IPS-20b (cell line): ENCODE measurements at regions not wholly inside any gene's neighbourhood (a gene's known extent, or its start where the extent isn't known, plus 50 kb on each side); places are given as distances from the start of the nearest gene placed in this dataset.

ENCODE experiments used
- H3K27ac ChIP-seq: one replicate; pipeline ENCODE4 v1.5.1; 2013; ENCODE audit warnings: low read length
- H3K27me3 ChIP-seq: 2 replicates; pipeline ENCODE4 v1.6.1; 2013; ENCODE audit warnings: mild to moderate bottlenecking, low read length, inconsistent platforms; ENCODE audit not compliant: insufficient read depth
- H3K36me3 ChIP-seq: 2 replicates; pipeline ENCODE4 v1.6.1; 2013; ENCODE audit warnings: low read depth, mild to moderate bottlenecking, inconsistent platforms, low read length, moderate library complexity; ENCODE audit not compliant: insufficient read depth
- H3K4me1 ChIP-seq: 2 replicates; pipeline ENCODE4 v1.6.1; 2013; ENCODE audit warnings: mild to moderate bottlenecking, control low read depth, inconsistent platforms, low read length, moderate library complexity; ENCODE audit not compliant: insufficient read depth
- H3K4me3 ChIP-seq: 2 replicates; pipeline ENCODE4 v1.5.1; 2013; ENCODE audit warnings: mild to moderate bottlenecking, low read length, inconsistent platforms
- H3K9ac ChIP-seq: 2 replicates; pipeline ENCODE4 v1.6.1; 2013; ENCODE audit warnings: low read depth, mild to moderate bottlenecking, inconsistent platforms, low read length, moderate library complexity
- H3K9me3 ChIP-seq: 2 replicates; pipeline ENCODE4 v1.6.1; 2013; ENCODE audit warnings: mild to moderate bottlenecking, low read depth, low read length, inconsistent platforms; ENCODE audit not compliant: insufficient read depth

DNA sequence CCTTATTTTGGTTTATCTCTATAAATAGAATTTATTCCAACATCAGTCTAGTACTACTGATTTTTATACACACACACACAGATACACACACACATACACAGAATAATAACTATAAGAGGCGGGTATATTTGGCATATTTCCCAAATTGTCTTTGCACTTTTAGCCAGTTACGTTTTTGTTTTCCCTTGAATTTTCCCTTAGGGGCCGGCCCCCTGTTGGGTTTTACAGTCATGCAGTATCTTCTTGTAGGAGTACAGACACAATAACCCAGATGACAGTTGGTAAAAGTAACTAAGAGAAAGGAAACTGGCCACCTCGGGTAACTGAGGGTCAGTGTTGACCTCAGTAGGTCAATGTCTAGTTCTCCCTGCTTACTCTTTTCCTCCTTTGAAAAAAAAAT is 50.9 kb downstream of the DISP1 start:
- no peaks in the 10 kb centered on the region for H3K36me3 ChIP-seq
- H3K9me3 ChIP-seq: no peaks in the 10 kb centered on the region
- H3K9ac ChIP-seq: no peak overlapping the region
- peaks cover 7% of the 10 kb centered on the region; the same call in 1 of the 2 replicates for H3K4me1 ChIP-seq
- H3K4me3 ChIP-seq: no peak overlapping the region
- H3K27ac ChIP-seq: no peak overlapping the region
- no peaks in the 10 kb centered on the region for H3K27me3 ChIP-seq

DNA sequence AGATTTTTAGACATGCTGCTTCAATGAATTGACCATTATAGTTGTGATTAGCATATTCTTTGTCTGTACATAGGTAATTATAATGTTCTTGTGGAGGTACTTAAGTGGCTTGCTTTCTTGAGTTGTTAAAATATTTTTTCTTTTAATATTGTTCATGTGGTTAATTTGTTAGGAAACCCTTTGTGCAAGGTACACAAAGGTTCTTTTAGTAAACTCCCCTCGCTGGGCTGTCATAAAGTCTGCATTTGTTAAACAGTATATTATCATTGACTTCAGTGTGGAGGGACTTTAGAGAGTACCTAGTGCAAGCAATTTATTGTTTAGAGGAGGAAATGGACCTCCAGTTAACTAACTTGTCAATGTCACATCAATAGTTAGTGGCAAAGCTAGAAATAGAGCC is 52.5 kb downstream of the DISP1 start:
- Histone ChIP-seq H3K27ac (no peak overlapping the region), H3K27me3 (no peaks in the 10 kb centered on the region), H3K36me3 (no peaks in the 10 kb centered on the region), H3K4me1 (peaks cover 7% of the 10 kb centered on the region; the same call in 1 of the 2 replicates), H3K9me3 (no peaks in the 10 kb centered on the region), H3K4me3 (no peak overlapping the region), H3K9ac (no peak overlapping the region)

DNA sequence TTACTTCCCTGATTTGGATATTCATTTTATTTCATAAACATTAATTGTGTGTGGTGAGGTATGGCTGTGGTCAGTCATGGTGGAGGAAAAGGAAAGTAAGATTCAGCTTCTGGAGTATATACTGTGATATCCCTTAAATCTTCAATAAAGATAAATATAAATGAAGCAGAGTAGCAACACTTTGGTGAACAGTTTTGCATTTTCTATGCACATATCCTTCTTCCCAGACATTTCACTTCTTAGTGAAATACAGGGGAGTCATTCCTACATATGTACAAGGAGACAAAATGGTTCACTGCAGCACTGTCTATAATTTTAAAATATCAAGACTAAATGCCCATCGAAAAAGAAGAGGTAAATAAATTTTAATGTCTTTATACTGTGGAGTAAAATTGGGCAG is 61.3 kb downstream of the DISP1 start:
- no peak overlapping the region for H3K27ac ChIP-seq
- H3K4me3 ChIP-seq: no peak overlapping the region
- no peak overlapping the region for H3K9ac ChIP-seq
- H3K36me3 ChIP-seq: no peaks in the 10 kb centered on the region
- no peaks in the 10 kb centered on the region for H3K4me1 ChIP-seq
- H3K9me3 ChIP-seq: no peaks in the 10 kb centered on the region
- no peaks in the 10 kb centered on the region for H3K27me3 ChIP-seq

DNA sequence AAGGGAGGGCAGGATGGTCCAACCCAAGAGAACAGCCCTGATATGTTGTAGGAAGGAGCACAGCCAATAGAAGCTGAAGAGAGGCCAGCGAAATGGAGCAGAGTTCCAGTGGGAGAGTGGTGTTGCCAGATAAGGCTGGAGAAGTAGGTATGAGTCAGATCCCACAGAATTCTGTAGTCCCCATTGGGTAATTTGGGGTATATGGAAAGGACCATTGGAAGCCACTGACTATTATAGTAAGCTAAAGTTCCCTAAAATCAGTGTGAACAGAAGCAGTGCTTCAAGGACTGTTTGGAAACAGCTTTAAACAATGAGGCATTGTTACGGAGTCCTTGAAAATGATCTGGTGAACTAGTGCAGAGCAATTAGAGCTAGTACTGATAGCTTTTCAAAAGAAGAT is 63.0 kb downstream of the DISP1 start:
- no peak overlapping the region for H3K9ac ChIP-seq
- H3K27ac ChIP-seq: no peak overlapping the region
- no peaks in the 10 kb centered on the region for H3K27me3 ChIP-seq
- no peak overlapping the region for H3K4me3 ChIP-seq
- H3K9me3 ChIP-seq: no peaks in the 10 kb centered on the region
- H3K4me1 ChIP-seq: peaks cover 4% of the 10 kb centered on the region; the same call in 1 of the 2 replicates
- H3K36me3 ChIP-seq: no peaks in the 10 kb centered on the region

DNA sequence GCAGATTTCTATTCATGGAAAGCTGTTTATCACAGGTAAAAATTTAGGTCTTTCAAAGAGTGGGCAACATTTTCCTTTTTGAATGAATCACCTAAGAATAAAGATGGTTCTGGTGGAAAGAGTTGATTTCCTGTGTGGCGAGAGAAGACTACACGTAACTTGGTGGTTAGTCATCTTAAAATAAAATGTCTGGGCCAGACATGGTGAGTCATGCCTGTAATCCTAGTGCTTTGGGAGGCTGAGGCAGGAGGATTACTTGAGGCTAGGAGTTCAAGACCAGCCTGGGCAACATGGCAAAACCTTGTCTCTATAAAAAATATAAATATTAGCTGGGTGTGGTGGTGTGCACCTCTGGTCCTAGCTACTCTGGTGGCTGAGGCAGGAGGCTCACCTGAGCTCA is 65.7 kb downstream of the DISP1 start:
- no peak overlapping the region for H3K27ac ChIP-seq
- no peak overlapping the region for H3K4me3 ChIP-seq
- no peaks in the 10 kb centered on the region for H3K36me3 ChIP-seq
- peaks cover 4% of the 10 kb centered on the region; the same call in 1 of the 2 replicates for H3K4me1 ChIP-seq
- no peak overlapping the region for H3K9ac ChIP-seq
- H3K27me3 ChIP-seq: no peaks in the 10 kb centered on the region
- no peaks in the 10 kb centered on the region for H3K9me3 ChIP-seq

DNA sequence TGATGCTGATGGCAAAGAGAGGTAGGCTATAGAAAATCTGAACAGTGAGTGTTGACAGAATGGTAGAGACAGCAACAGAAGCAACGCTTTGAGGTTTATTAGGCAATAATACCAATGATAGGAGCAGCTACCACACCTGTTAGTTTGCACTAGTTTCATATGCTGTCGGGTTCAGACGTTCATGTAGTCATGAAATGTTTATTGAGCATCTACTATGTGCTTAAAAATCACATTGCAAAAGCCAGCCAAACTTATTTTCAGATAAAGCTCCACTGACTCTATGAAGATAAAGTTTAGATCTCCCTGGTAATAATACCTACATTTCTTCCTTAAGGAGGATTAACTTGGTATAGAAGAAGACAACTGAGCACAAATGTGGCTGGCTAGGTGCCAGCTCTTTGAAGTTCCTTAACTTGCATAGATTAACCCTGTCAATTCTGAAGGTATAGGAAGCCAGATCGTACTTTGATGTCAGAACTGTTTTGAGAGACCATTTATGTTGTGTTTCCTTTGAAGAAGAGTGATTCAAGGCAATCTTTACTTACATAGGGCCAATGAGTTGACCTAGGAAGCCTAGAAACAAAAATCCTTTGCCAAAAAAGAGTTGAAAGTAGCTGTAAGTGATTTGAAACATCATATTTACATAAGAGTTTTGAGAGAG is 71.5 kb downstream of the DISP1 start:
- Histone ChIP-seq H3K9me3 (no peaks in the 10 kb centered on the region), H3K27me3 (no peaks in the 10 kb centered on the region), H3K9ac (no peak overlapping the region), H3K36me3 (no peaks in the 10 kb centered on the region), H3K4me3 (no peak overlapping the region), H3K27ac (no peak overlapping the region), H3K4me1 (peaks cover 4% of the 10 kb centered on the region; the same call in 1 of the 2 replicates)

DNA sequence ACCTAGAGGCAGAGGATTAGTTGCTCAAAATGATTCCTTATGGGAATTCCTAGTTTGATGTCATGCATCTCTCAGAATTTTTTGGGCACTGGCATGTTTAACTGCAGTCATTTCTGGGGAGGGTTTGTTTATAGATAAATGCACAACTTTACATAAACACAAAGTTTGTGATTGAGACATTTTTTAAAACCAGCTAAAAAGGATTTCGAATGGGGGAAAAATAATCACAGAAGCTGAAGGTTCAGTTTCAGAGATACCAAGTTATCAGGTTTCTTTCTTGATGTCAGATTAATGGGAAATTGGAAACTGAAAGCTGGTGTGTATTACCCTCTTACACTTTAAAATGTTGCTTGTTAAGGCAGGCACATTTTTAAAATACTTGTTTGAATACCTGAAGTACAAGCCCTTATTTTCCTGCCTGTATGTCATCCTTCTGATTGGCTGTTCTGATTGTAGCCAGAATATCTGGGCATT is 72.1 kb downstream of the DISP1 start:
- no peaks in the 10 kb centered on the region for H3K27me3 ChIP-seq
- H3K9ac ChIP-seq: no peak overlapping the region
- H3K4me3 ChIP-seq: no peak overlapping the region
- peaks cover 4% of the 10 kb centered on the region; the same call in 1 of the 2 replicates for H3K4me1 ChIP-seq
- no peak overlapping the region for H3K27ac ChIP-seq
- no peaks in the 10 kb centered on the region for H3K9me3 ChIP-seq
- H3K36me3 ChIP-seq: no peaks in the 10 kb centered on the region

DNA sequence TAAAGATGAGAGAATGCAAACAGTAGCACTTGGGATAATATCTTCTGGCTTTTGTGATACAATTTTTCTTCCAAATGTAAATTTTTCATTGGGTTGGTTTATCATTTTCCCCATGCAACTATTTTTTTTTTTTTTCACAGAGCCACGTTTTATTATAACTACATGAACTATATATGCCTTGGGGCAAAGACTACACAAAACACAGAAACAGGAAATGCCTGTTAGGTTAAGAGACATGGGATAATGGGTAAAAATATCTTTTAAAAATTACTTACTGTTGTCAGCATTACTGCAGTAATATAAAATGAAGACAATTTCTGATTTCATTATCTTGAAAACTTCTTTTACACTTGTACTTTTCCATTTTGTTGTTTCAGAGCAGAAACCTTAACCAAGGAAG is 74.6 kb downstream of the DISP1 start:
- H3K36me3 ChIP-seq: no peaks in the 10 kb centered on the region
- no peaks in the 10 kb centered on the region for H3K27me3 ChIP-seq
- no peaks in the 10 kb centered on the region for H3K9me3 ChIP-seq
- no peak overlapping the region for H3K4me3 ChIP-seq
- no peak overlapping the region for H3K9ac ChIP-seq
- H3K4me1 ChIP-seq: no peaks in the 10 kb centered on the region
- H3K27ac ChIP-seq: no peak overlapping the region

DNA sequence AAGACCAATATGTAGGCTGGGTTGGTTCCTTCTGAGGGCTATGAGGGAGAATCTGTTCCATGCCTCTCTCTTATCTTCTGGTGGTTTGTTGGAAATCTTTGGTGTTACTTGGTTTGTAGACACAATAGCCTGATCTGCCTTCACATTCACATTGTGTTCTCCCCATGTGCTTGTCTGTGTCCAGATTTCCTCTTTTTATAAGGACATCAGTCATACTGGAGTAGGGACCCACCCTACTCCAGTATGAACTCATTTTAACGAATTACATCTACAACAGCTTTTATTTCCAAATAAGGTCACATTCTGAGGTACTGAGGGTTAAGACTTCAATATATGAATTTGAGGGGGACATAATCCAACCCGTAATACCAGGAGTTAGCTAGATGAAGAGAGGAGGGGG is 75.9 kb downstream of the DISP1 start:
- no peak overlapping the region for H3K4me3 ChIP-seq
- no peaks in the 10 kb centered on the region for H3K9me3 ChIP-seq
- H3K9ac ChIP-seq: no peak overlapping the region
- H3K27ac ChIP-seq: no peak overlapping the region
- no peaks in the 10 kb centered on the region for H3K4me1 ChIP-seq
- H3K27me3 ChIP-seq: no peaks in the 10 kb centered on the region
- H3K36me3 ChIP-seq: no peaks in the 10 kb centered on the region

DNA sequence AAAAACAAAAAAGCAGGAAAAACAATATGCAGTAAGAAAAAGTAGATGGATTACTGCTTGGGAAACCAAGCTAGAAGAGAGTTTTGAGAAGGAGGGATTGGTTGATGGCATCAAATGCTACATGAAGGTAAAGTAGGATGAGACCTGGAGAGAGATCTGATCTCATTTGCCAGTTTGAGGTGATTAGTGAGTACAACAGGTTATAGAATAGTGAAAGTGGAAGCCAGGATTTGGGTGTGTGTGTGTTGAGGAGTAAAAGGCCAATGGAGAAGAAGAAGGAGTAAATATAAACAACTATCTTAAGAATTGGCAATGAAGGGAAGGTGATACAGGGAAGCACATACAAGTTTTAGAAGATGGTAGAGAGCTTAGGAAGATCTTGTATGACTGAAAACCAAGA is 76.7 kb downstream of the DISP1 start:
- H3K9ac ChIP-seq: no peak overlapping the region
- no peak overlapping the region for H3K4me3 ChIP-seq
- no peaks in the 10 kb centered on the region for H3K36me3 ChIP-seq
- no peak overlapping the region for H3K27ac ChIP-seq
- no peaks in the 10 kb centered on the region for H3K4me1 ChIP-seq
- no peaks in the 10 kb centered on the region for H3K9me3 ChIP-seq
- no peaks in the 10 kb centered on the region for H3K27me3 ChIP-seq

DNA sequence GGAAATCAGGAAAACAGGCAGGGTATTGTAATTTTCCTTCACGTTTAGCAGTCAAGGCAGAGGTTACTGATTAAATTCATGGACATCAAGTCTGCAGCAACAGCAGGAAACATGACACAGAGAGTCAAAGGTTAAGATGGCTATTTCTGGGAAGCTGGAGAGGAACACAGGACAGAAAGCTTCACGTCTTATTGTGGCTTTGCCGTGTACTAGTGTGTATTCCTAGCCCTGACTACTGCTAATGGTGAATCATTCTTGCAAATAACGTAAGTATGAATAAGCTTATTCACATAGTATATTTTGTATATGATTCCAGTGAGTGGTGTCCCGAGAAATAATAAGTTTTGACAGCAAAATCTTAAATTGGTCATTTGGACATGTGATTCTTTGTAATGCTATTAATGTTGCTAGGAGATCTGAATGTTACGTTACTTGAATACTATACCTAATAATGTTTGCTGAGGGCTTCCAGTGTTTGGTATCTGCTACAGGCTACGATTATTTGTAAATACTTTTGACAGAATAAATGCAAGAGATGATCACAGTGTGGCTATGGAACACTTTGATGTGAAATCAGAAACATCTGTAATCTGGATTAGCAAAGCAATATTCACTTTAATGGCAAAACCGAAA is 77.4 kb downstream of the DISP1 start:
- H3K27ac ChIP-seq: no peak overlapping the region

DNA sequence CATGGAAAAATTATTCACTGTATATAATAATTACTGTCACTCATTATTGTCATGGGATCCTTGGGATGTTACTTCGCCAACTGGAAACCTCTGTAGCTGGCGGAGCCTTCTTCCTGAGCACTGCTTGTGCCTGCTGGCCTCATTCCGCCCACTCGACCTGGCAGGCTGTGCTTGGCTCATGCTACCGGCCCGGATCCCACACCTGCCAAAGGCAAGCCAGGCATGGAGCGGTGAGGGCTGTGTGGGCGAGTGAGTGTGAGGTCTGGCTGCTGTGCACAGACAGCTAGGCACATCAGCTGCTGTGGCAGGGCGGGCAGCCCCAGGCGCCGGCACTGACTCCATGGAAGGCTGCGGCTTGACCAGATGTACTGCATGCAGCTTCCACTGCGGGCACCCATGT is 78.4 kb downstream of the DISP1 start:
- no peaks in the 10 kb centered on the region for H3K9me3 ChIP-seq
- H3K4me3 ChIP-seq: no peak overlapping the region
- H3K27me3 ChIP-seq: no peaks in the 10 kb centered on the region
- no peak overlapping the region for H3K27ac ChIP-seq
- no peaks in the 10 kb centered on the region for H3K4me1 ChIP-seq
- H3K36me3 ChIP-seq: no peaks in the 10 kb centered on the region
- no peak overlapping the region for H3K9ac ChIP-seq

More for the DNA sequence above, 77.4 kb downstream of the DISP1 start:
- no peaks in the 10 kb centered on the region for H3K9me3 ChIP-seq
- no peak overlapping the region for H3K4me3 ChIP-seq
- H3K27me3 ChIP-seq: no peaks in the 10 kb centered on the region
- H3K36me3 ChIP-seq: no peaks in the 10 kb centered on the region
- H3K4me1 ChIP-seq: no peaks in the 10 kb centered on the region
- no peak overlapping the region for H3K9ac ChIP-seq
